ENCODE measurements at regions not wholly inside any gene's neighbourhood (a gene's known extent, or its start where the extent isn't known, plus 50 kb on each side); places are given as distances from the start of the nearest gene placed in this dataset.

DNA sequence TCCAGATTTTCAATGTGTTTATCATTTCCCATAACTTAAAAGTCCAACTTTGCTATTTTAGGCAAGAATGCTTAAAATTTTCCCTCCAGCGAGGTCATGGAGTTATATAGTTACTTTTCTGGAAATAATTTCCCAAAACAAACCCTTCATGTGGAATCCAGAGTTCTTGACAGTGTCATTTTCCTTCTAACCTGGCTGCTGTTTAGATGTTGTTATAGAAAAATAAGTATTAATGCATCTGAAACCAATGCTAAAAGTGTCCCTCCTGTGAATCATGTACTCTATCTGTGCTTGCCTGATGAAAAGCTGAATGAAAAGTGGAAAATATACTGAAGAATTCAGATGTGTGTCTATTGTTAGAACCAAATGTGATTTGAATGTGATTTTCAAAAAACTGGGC lies 245.3 kb upstream of the HSF2 start:
- no peak overlapping the region for H3K27ac ChIP-seq
- TF ChIP-seq CTCF (IDR thresholded peaks at IDR 0.05) (no peak), ZFX (IDR thresholded peaks at IDR 0.05; ENCODE audit: borderline replicate concordance) (no peak)

DNA sequence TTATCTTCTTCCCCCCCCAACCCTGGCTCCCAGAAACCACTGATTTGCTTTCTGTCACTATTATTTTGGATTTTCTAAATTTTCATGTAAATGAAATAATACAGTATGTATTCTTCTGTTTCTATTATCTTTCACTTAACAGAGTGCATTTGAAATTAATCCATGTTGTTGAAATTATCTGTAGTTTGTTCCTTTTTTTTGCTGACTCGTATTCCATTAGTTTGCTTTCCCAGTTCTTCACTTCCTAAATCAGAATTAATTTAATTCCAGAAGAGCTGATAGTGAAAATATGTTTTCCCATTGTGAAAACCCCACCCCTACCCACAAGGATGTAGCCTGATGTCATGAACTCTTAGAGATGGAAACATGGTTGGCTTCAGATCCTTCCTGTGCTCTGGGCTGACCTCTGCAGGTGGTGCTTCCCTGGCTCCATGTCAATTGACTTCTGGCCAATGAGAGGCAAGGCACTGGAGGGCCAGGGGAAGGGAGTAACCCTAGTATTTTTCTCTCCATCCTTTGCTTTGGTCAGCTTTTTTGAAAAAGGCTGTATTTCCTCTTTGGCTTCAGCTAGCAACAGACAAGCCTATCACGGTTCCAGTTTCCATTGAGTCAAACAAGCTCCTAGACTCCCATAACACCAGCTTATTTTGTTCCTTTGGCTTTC lies 244.4 kb upstream of the HSF2 start:
- no peak for TF ChIP-seq ZFX (IDR thresholded peaks at IDR 0.05; ENCODE audit: borderline replicate concordance)

GRCh38 chr6:122161136-122161535 lies 238.3 kb upstream of the HSF2 start:
- H3K27ac ChIP-seq: no peak overlapping the region
- no peak for TF ChIP-seq ZFX (IDR thresholded peaks at IDR 0.05; ENCODE audit: borderline replicate concordance)

More for the DNA sequence above, 244.4 kb upstream of the HSF2 start:
- no peak overlapping the region for H3K27ac ChIP-seq

- TF ChIP-seq ZFX (IDR thresholded peaks at IDR 0.05; ENCODE audit: borderline replicate concordance): no peak
- TF ChIP-seq CTCF (IDR thresholded peaks at IDR 0.05): no peak
- no peak overlapping the region for H3K27ac ChIP-seq
Measured at GRCh38 chr6:122165014-122165413, 234.4 kb upstream of the HSF2 start.

GRCh38 chr6:122170274-122170673 lies 229.2 kb upstream of the HSF2 start:
- H3K27ac ChIP-seq: no peak overlapping the region
- TF ChIP-seq CTCF (IDR thresholded peaks at IDR 0.05): no peak
- TF ChIP-seq ZFX (IDR thresholded peaks at IDR 0.05; ENCODE audit: borderline replicate concordance): no peak

- H3K27ac ChIP-seq: no peak overlapping the region
- TF ChIP-seq CTCF (IDR thresholded peaks at IDR 0.05): no peak
- no peak for TF ChIP-seq ZFX (IDR thresholded peaks at IDR 0.05; ENCODE audit: borderline replicate concordance)
Measured at GRCh38 chr6:122178988-122179387, 220.5 kb upstream of the HSF2 start.

- TF ChIP-seq CTCF (IDR thresholded peaks at IDR 0.05) (peak; percentile 45), ZFX (IDR thresholded peaks at IDR 0.05; ENCODE audit: borderline replicate concordance) (no peak)
- H3K27ac ChIP-seq: no peak overlapping the region
Measured at GRCh38 chr6:122180132-122180531, 219.3 kb upstream of the HSF2 start.

DNA sequence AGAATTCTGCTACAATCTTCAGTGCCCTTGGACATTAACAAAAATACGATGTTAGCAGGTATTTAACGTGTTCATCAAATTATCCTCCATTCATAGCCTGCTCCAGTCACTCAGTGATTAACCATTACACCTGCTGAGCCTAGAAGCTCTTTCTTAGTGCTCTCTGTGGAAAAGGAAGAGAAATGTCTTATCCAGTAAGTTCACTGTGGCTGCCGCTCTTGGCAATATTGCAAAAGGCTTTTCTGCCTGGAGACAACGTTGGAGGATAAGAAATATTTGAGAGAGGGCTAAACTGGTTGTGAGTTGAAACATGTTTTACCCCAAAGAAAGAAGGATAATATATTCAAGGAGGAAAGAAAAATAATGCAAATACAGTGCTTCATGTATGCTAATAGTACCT lies 217.4 kb upstream of the HSF2 start:
- TF ChIP-seq ZFX (IDR thresholded peaks at IDR 0.05; ENCODE audit: borderline replicate concordance) (no peak), CTCF (IDR thresholded peaks at IDR 0.05) (no peak)

More for the DNA sequence above, 217.4 kb upstream of the HSF2 start:
- H3K27ac ChIP-seq: no peak overlapping the region
